Putamen (tissue), 1 donor: ENCODE measurements at regions not wholly inside any gene's neighbourhood (a gene's known extent, or its start where the extent isn't known, plus 50 kb on each side); places are given as distances from the start of the nearest gene placed in this dataset.
"Not testable (repeated sequence)": the region's sequence is repeated elsewhere in the genome, so short reads cannot be mapped to it uniquely, and the experiment has no call there.

Experiments
- DNase-seq: peaks from one replicate; pipeline ENCODE4 v3.0.0-alpha.2; 2016; ENCODE audit warnings: low spot score

DNA sequence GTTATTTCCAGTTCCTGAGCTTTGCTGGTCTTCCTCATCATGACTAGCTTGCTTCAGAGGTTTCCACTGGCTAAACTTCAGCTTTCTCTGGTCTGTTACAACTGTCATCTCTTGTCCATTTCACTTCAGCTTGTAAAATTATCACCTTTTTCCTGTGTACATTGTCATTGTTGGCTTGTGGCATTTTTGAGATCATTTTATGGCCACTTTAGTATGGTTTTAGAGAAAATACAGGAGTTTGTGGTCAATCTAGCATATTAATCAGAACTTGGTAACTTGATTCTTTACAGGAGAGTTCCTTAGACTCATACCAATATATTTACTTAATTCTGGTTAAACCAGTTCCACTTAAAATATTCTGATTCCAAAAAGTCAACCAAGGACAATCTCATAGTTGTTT is 235.9 kb upstream of the KITLG start:
- no peak for DNase-seq

DNA sequence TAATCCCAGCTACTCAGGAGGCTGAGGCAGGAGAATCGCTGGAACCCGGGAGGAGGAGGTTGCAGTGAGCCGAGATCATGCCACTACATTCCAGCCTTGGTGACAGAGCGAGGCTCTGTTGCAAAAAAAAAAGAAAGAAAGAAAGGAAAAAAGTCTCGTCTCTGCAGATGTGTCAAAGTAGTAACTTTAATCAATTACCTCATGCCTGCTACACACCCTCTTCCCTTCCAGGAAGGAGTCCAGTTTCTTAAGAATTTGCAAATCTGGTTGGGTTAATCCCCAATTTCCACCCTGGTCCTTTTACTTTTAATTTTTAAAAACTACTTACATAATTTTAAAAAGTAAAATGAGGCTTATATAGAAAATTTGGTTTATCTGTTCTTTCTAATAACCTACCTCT is 234.5 kb upstream of the KITLG start:
- DNase-seq = no peak

DNA sequence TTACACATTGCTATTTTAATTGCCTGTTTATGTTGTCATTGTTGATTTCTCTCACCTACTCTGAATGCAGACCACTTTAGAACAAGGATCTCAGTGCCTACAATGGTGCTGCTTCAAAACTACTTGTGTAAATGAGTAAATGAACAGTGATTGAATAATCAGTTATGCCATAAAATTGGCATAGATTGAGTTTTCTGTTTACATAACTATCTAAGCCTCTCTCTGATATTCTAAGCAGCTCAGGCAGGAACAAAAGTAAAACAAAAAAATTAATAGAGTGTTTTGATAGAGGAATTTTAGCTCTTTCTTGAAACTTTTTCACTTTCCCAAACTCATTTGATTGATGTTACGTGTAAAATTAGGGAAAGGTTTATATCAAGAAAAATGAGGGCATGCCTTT is 232.3 kb upstream of the KITLG start:
- no peak for DNase-seq

DNA sequence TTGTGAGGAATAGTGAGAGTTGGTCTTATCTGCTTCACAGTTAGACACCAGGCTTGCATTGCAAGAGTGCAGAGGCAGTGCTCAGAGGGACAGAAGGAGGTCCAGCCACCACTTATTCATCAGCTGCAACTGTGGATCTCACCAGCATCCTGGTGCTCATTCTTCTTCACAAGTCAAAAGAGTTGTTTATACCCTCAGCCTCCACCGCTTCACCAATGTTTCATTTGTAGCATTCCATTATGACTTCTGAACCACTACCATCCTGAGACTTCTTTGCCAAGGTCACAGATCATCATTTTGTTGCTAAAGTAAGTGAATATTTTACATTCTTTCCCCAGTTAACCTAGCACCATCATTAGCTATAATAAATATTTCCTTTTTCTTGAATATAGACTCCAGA is 230.5 kb upstream of the KITLG start:
- DNase-seq = no peak

DNA sequence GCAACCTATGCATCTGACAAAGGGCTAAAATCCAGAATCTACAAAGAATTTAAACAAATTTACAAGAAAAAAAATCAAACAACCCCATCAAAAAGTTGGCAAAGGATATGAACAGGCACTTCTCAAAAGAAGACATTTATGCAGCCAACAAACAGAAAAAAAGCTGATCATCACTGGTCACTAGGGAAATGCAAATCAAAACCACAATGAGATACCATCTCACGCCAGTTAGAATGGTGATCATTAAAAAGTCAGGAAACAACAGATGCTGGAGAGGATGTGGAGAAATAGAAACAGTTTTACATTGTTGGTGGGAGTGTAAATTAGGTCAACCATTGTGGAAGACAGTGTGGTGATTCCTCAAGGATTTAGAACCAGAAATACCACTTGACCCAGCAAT is 229.6 kb upstream of the KITLG start:
- not testable (repeated sequence) for DNase-seq

DNA sequence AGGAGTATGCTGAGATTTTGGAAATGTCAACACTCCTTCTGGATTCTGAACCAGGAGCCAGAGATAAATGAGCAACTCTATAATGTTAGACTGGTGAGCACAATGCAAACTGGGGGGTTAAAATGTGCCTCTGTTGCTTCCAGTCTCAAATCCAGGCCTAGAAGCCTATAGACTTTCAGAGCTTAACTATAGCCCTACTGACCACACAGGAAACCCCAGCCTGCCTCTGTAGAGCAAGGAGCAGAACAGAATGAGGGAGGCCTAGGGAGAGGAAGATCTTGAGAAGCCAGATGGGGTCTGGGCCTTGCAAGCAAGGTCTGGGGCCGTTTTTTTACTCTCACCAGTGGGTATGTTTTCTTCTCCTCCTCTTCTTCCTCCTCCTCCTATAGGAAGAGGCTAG is 225.4 kb upstream of the KITLG start:
- no peak for DNase-seq

DNA sequence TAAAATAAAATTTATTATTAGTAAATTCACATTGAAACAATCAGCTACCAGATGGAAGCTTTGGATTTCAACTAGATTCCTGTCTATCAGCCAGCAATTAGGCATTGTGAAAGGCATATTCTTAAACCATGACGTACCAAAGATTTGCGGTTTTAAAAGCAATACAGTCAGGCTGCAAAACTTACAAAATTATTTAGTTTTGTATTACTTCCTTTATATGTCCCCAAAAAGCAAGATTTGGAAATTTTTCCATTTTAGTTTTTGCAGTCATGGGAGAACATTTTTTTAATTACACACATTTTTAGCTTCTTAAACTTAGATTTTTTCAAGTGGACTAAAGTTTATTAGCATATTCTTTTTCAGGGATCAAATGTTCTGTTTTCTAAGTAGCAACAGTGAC is 225.0 kb upstream of the KITLG start:
- no peak for DNase-seq

DNA sequence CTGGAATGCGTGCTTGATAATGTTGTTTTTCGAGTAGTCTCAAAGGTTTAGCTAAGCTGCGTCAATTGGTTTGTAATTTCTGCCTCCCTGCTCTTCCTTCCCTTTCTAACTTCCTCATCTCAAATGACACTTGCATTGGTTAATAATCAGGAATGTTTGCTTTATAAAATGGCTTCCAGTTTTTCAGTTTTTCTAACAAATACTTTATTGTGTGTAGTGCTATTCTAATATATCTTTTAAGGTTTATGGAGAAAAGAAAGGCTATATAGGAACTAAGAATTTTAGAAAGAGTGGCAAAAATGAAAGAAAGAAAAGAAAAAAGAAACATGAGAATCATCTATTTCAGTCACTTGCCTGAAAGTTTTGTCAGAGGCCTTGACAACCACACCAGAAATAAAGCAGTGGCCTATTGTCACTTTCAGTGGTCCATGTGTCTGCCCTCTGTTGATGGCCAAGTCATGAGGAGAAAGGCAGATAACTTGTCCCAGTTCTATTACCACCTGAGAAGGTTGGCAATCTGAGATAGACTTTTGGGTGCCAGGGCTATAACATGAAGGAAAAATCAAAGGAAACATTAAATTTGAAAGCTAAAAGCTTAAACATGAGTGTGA is 221.9 kb upstream of the KITLG start:
- DNase-seq = no peak

DNA sequence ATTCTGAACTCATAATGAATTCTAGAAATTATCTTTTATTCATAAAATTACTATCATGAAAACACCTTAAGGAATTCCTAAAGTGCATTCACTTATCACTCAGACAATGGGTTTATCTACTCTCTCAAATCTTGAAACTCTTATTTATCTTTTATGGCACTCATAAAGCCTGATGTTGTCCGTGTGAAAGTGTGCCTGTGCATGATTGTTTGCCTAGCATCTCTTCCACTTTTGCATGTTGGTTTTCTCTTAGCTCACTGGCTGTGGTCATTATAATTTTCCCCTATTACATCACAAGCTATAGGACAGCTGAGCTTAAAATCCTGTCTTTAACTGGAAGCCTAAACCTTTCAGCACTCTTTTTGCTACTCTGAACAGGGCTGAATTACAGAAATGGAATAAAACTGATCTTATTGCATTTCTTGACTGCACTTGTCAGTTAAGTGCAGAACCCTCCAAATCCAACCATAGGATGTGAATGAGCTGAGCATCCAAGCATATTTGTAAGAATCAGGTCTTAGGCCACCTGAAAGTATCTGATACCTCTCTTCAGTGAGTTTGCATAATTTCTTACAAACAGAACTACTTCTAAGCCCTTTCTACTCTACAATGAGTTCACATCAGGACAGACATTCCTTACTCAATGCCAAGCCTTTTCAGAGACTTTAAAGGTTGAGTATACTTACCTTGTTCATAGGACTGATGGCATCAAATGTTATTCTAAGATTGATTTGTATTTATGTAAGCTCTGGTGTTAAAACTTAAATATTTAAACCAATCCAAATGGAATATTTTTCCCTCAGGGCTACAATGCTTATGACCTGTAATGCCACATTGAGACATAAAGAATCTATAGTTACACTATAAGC is 221.2 kb upstream of the KITLG start:
- no peak for DNase-seq

DNA sequence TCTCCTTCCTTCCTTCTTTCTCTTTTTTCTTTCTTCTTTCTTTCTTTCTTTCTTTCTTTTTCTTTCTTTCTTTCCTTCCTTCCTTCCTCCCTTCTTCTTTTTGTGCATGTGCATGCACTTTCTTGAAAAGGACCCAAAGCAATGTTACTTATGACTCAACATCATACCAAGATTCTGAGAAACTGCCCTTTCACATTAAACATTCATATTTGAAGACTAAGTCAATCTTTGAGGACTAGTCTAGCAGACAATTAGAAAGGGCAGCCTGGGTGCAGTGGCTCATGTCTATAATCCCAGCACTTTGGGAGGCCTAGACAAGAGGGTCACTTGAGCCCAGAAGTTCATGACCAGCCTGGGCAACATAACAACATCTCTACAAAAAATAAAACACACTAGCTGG is 212.8 kb upstream of the KITLG start:
- no peak for DNase-seq

DNA sequence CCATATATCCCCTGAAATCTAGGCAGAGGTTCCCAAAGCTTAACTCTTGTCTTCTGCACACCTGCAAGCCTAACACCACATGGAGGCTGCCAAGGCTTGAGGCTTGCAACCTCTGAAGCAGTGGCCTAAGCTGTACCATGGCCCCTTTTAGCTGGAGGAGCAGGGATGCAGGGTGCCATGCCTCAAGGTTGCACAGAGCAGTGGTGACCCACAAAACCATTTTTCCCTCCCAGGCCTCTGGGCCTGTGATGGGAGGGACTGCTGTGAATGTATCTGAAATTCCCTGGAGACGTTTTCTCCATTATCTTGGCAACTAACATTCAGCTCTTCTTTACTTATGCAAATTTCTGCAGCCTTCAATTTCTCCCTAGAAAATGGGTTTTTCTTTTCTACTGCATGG is 210.0 kb upstream of the KITLG start:
- no peak for DNase-seq

DNA sequence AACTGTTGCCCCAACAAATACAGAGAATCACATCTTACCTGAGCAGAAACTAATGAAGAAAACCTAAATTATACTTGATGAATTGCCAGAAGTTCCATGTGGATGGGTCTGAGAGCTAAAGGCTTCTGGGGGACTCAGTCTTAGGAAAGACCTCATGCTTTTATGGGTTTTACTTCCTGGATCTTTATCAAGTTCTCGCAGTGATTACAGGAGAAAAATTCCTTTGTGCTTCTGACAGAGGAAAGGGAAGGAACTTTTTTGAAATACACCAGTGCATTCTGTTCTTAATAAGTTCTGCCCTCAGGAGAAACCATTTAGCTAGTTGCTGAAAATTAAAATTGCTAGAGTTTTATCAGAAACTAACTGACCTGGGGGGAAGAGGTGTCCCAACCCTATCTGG is 203.9 kb upstream of the KITLG start:
- DNase-seq = no peak

DNA sequence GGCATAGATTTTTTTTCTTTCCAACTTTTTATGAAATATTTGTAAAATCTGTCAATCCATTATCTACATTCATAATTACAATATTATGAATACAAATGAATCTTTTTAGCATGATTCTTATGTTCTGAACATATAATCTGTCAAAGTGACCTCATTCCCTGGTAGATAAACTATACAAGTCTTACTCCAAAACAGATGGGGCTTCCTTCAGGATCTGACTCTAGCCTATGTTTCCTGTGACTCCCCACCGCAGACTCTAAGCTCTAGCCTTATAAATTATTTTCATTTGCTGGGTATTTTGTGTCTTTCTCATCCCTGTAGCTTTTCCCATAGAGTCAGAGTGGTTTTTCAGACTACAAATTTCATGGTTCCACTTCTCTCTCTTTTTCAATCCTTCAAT is 202.1 kb upstream of the KITLG start:
- DNase-seq = no peak

DNA sequence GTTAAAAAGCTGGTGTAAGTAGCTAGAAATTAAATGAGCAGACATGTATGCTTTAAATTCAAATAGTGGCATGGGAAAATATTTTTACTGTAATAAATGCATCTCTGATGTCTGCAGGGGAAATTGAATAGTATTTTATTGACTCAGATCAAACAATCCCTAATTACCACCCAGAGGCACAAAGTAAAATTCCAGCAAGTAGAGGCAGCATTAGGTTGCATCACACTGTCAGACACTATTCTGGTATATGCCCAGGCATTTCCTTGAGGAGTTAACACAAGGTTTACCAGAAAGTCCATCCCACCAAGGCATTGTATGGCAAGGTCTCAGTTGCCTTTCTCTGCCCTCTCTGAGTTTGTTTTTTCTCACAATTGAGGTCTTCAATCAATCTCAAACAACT is 201.6 kb upstream of the KITLG start:
- DNase-seq = no peak

DNA sequence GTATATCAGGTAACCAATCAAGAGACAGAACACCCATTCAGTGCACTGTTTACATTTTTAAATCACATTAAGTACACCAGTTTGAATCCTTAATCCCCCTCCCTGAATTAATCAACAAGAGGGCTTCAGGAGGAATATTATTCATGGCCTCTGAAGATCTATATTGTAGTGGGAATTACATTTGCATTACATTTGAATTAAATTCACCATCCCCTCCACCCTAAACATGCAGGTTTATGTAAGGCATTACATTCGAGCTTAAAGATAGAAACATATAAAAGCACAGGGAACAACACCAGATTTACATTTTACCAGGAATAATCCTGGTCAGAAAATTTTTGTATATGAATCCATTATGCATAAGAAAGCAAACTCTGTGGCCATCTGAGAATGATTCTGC is 197.8 kb upstream of the KITLG start:
- DNase-seq = no peak

DNA sequence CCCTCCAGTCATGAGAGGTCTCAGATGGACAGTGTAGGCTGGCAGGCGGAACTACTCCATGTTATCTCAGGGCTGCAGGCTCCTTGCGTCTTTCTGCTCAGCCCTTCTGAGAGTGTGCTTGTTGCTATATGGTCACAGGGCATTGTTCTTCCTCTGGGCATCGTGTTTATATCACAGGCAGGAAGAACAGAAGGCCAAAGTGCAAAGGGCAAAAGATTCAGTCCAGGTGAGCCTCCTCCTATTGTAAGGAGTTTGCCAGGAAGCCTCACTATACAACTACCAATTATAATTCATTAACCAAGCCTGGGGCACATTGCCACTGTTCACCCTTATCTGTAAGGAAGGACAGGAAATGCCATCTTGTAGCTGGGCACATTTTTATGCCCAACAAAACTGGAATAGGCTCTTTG is 195.5 kb upstream of the KITLG start:
- DNase-seq = no peak

DNA sequence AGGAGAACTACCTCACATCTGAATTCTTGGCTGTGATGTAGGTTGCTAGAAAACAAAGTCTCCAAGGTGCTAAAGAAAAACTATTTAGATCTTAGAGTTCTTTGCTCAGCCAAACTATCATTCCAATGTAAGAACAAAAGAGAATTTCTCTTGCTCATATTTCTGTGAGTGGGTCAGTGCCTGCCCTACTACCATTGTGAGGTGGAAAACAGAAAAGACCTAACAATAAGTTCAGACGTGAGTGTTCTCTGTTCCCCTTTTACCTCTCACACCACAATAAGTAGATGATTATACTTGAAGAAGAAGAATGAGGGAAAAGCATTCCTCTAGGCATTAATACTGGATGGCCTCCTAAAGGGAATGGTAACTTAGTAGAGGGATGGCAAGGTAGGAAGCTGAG is 187.4 kb upstream of the KITLG start:
- DNase-seq = no peak

DNA sequence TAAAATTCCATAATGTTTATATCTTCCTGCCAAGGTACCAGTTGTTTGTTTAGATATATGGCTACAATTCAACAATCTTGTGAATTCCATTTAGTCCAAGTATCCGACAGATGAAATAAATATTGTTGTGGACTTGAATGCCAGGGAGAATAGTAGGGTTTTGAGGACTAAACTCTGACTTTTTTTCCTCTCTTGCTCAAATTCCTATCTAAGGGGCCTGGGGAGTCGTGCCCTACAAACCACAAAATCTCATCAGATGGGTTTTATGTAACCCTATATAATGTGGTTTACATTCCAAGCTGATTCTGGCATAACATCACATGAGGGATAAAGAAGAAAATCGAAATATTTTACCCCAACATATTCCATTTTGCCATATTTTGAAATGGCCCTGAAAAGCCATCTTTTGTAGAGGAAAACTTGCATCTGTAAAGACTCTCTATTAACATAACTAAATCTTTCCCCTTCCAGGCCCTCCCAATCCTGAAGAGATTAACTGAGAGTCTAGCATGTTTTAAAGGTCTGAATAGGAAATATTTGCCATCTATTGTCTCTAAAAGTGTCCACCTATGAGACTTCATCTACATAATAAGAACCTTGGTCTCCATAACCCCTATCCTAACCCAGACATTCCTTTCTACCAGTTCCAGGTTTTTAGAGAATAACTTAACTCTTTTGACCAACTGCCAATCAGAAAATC is 184.7 kb upstream of the KITLG start:
- DNase-seq = no peak

DNA sequence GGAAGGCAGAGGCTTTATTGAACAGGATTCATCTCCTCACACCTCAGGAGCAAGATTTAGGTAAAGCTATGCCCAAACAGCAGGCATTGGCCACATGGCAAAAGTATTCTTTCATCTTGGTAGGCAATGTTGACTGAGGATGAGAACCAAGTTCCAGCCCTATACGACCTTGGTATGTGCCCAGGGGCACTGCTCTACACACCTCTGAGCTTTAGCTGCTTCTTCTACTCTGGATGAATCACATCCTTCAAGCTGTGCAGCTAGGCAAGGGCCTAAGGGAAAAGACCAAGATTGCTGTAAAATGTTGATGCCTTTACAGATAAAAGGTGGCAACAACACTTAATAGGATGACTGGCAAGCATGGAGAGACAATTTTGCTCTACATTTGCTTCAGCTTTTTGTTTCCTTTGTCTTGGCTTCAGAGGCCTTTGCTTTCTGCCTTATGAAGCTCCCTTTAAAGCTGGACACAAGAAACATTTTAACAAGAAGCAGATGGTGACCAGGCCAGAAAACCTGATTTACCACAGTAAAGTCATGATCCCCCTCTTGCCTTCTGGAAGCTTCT is 183.3 kb upstream of the KITLG start:
- no peak for DNase-seq

DNA sequence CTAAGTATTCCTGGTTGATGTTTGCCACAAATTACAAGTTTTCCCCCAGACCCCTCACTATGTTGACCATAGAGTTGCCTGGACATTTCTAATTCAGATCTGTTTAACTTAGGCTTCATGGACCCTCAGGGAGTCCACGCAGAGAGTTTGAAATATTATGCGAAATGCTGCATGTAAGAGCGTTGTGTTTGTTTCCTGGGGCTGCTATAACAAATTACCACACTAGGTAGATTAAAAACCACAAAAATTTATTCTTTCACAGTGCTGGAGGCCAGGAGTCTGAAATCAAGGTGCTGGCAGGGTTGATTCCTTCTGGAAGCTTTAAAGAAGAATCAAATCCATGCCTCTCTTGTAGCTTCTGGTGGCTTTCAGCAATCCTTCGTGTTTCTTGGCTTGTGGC is 177.9 kb upstream of the KITLG start:
- DNase-seq = no peak

DNA sequence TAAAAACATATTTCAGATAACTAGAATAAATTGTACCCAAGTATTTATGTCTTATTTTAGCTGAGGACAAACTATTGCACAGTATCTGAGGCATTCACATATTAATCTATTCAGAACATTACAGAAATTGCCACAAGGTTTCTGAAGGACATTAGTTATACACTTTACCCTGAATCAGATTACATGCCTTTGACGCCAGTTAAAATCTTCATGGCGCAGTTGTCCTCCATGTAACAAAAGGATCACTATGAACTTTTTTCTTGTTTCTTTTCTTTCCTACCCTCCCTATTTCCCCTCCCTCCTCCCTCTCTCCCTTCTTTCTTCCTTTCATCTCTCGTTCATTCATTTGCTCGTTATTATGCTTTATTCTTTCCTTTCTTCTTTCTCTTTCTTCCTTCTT is 176.6 kb upstream of the KITLG start:
- no peak for DNase-seq

DNA sequence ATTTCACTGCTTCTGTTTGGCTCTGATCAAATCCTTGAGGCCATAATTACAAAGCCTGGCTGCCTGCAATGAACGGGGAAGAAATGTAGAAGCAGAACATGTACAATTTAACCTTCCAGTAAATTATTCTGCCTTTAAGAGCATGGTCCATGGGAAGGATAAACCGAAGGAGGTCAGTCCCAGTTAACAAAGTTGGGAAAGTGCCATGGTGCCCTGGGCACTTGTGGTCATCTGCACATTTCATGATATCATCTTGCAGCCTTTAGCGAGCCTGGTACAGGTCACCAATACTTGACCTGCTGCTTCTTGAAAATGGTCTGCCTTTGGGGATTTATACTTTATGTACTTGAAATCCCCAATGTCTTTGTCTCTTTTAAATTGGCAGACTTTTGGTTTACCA is 175.9 kb upstream of the KITLG start:
- no peak for DNase-seq

DNA sequence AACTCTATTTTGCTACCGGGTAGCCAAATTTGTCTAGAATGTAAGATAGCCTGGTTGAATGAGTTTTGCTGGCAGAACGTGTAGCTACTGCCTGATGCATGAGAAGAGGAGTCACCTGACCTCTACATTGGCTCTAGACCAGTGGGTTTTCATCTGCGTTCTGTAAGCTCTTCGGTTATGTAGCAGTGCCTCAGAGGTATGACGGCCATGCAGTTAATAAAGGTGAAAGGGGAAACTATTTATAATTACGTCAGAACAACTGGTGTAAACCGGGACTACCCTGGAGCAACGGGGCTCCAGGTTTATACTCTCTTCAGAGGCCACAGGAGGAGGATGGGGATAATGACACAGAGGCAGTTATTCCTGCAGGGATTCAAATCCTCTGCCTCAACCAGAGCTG is 173.4 kb upstream of the KITLG start:
- DNase-seq = no peak
